ENCODE measurements at regions not wholly inside any gene's neighbourhood (a gene's known extent, or its start where the extent isn't known, plus 50 kb on each side); places are given as distances from the start of the nearest gene placed in this dataset.
"Not testable (repeated sequence)": the region's sequence is repeated elsewhere in the genome, so short reads cannot be mapped to it uniquely, and the experiment has no call there.

GRCh38 chr4:170931321-170931720 is 841.6 kb upstream of the AADAT start:
- H3K4me3 ChIP-seq (replicated peaks; ENCODE audit: low read depth, low read length), result no peak overlapping the region
- TF ChIP-seq CTCF (IDR thresholded peaks at IDR 0.05; ENCODE audit: low read length, missing control alignments), result no peak
- DNase-seq (ENCODE audit: low read depth), result no peak

GRCh38 chr4:170888660-170889059 is 798.9 kb upstream of the AADAT start:
- DNase-seq (ENCODE audit: low read depth), result no peak
- TF ChIP-seq CTCF (IDR thresholded peaks at IDR 0.05; ENCODE audit: low read length, missing control alignments), result no peak
- H3K4me3 ChIP-seq (replicated peaks; ENCODE audit: low read depth, low read length), result no peak overlapping the region

GRCh38 chr4:170887396-170887795 is 797.6 kb upstream of the AADAT start:
- DNase-seq (ENCODE audit: low read depth), result no peak
- TF ChIP-seq CTCF (IDR thresholded peaks at IDR 0.05; ENCODE audit: low read length, missing control alignments), result no peak
- no peak overlapping the region for H3K4me3 ChIP-seq (replicated peaks; ENCODE audit: low read depth, low read length)

- no peak for TF ChIP-seq CTCF (IDR thresholded peaks at IDR 0.05; ENCODE audit: low read length, missing control alignments)
- DNase-seq (ENCODE audit: low read depth), result no peak
- no peak overlapping the region for H3K4me3 ChIP-seq (replicated peaks; ENCODE audit: low read depth, low read length)
Measured at GRCh38 chr4:170884969-170885570, 795.3 kb upstream of the AADAT start.

- H3K4me3 ChIP-seq (replicated peaks; ENCODE audit: low read depth, low read length); DNase-seq (ENCODE audit: low read depth): not testable (repeated sequence)
Measured at GRCh38 chr4:170881646-170882045, 791.9 kb upstream of the AADAT start.

- no peak for TF ChIP-seq CTCF (IDR thresholded peaks at IDR 0.05; ENCODE audit: low read length, missing control alignments)
- DNase-seq (ENCODE audit: low read depth), result no peak
- H3K4me3 ChIP-seq (replicated peaks; ENCODE audit: low read depth, low read length), result no peak overlapping the region
Measured at GRCh38 chr4:170875868-170876267, 786.1 kb upstream of the AADAT start.

GRCh38 chr4:170872794-170873193 is 783.0 kb upstream of the AADAT start:
- no peak for TF ChIP-seq CTCF (IDR thresholded peaks at IDR 0.05; ENCODE audit: low read length, missing control alignments)
- DNase-seq (ENCODE audit: low read depth), result no peak
- no peak overlapping the region for H3K4me3 ChIP-seq (replicated peaks; ENCODE audit: low read depth, low read length)

Data from fibroblast of pulmonary artery (primary cell).